Renal pelvis (tissue), 1 donor: ENCODE measurements at regions not wholly inside any gene's neighbourhood (a gene's known extent, or its start where the extent isn't known, plus 50 kb on each side); places are given as distances from the start of the nearest gene placed in this dataset.
"Not testable (repeated sequence)": the region's sequence is repeated elsewhere in the genome, so short reads cannot be mapped to it uniquely, and the experiment has no call there.

Experiments used
- DNase-seq: peaks from one replicate; pipeline ENCODE4 v3.0.0-alpha.2; 2013

- not testable (repeated sequence) for DNase-seq
Observed at GRCh38 chr12:34226044-34226443, 203.7 kb downstream of the ALG10 start.

- not testable (repeated sequence) for DNase-seq
Observed at GRCh38 chr12:34228046-34228445, 205.8 kb downstream of the ALG10 start.

- DNase-seq, result not testable (repeated sequence)
Observed at GRCh38 chr12:34229033-34229432, 206.7 kb downstream of the ALG10 start.

- no peak for DNase-seq
Observed at GRCh38 chr12:34233618-34234017, 211.3 kb downstream of the ALG10 start.

- no peak for DNase-seq
Observed at GRCh38 chr12:34236073-34236472, 213.8 kb downstream of the ALG10 start.

GRCh38 chr12:34244608-34245007 is 222.3 kb downstream of the ALG10 start:
- no peak for DNase-seq

- no peak for DNase-seq
Observed at GRCh38 chr12:34249271-34249670, 227.0 kb downstream of the ALG10 start.

GRCh38 chr12:34251879-34252278 is 229.6 kb downstream of the ALG10 start:
- DNase-seq, result not testable (repeated sequence)

- no peak for DNase-seq
Observed at GRCh38 chr12:34253674-34254073, 231.4 kb downstream of the ALG10 start.

GRCh38 chr12:34257093-34257492 is 234.8 kb downstream of the ALG10 start:
- no peak for DNase-seq

GRCh38 chr12:34262140-34262539 is 239.8 kb downstream of the ALG10 start:
- not testable (repeated sequence) for DNase-seq

GRCh38 chr12:34264110-34264509 is 241.8 kb downstream of the ALG10 start:
- DNase-seq, result no peak

- not testable (repeated sequence) for DNase-seq
Observed at GRCh38 chr12:34273703-34274102, 251.4 kb downstream of the ALG10 start.

GRCh38 chr12:34275129-34275528 is 252.8 kb downstream of the ALG10 start:
- no peak for DNase-seq

- DNase-seq, result no peak
Observed at GRCh38 chr12:34286483-34286882, 264.2 kb downstream of the ALG10 start.

- DNase-seq, result no peak
Observed at GRCh38 chr12:34286934-34287333, 264.6 kb downstream of the ALG10 start.

- DNase-seq, result no peak
Observed at GRCh38 chr12:34287437-34287836, 265.1 kb downstream of the ALG10 start.

- DNase-seq, result no peak
Observed at GRCh38 chr12:34287986-34288962, 266.0 kb downstream of the ALG10 start.

- DNase-seq, result no peak
Observed at GRCh38 chr12:34288963-34289345, 266.7 kb downstream of the ALG10 start.

GRCh38 chr12:34289431-34290380 is 267.4 kb downstream of the ALG10 start:
- no peak for DNase-seq

GRCh38 chr12:34290381-34290995 is 268.2 kb downstream of the ALG10 start:
- DNase-seq, result no peak

- no peak for DNase-seq
Observed at GRCh38 chr12:34291001-34291400, 268.7 kb downstream of the ALG10 start.
